Thoracic aorta (tissue), 2 donors: ENCODE measurements at regions not wholly inside any gene's neighbourhood (a gene's known extent, or its start where the extent isn't known, plus 50 kb on each side); places are given as distances from the start of the nearest gene placed in this dataset.

Experiments used
- ATAC-seq: fragments of 150-250 bp; one replicate; pipeline ENCODE4 v1.8.0; 2017; ENCODE audit warnings: low read depth; ENCODE audit not compliant: insufficient number of reproducible peaks, low FRiP score
- DNase-seq: peaks from one replicate; pipeline ENCODE4 v3.0.0-alpha.2; 2020; ENCODE audit warnings: low spot score
- H3K27ac ChIP-seq, 2 donors: fragments of 200-600 bp; sonication (generic); 1 replicate in 1 of 2; 2 replicates in 1 of 2; pipeline ENCODE4 v1.5.1; 2016; ENCODE audit warnings: mild to moderate bottlenecking in 2 of 2, moderate library complexity in 2 of 2
- H3K27me3 ChIP-seq: fragments of 200-600 bp; sonication (generic); replicated peaks from 2 replicates; pipeline ENCODE4 v1.6.0; 2016; ENCODE audit warnings: mild to moderate bottlenecking; ENCODE audit not compliant: insufficient read depth
- H3K36me3 ChIP-seq: fragments of 200-600 bp; sonication (generic); one replicate; pipeline ENCODE4 v1.5.1; 2016
- H3K4me1 ChIP-seq, 2 donors: fragments of 200-600 bp; sonication (generic); 1 replicate in 1 of 2; 2 replicates in 1 of 2; pipeline versions ENCODE4 v1.5.1 to v1.6.0; 2016; ENCODE audit warnings: low read depth in 2 of 2, mild to moderate bottlenecking in 1 of 2; ENCODE audit not compliant: control insufficient read depth in 1 of 2
- H3K4me3 ChIP-seq: fragments of 200-600 bp; sonication (generic); 2 replicates; pipeline ENCODE4 v1.5.1; 2016; ENCODE audit warnings: mild to moderate bottlenecking
- H3K9me3 ChIP-seq: fragments of 200-600 bp; sonication (generic); 2 replicates; pipeline ENCODE4 v1.5.1; 2016
- TF ChIP-seq, protein P1 (sequence below): fragments of 200-600 bp; sonication (generic); IDR thresholded peaks from one replicate; pipeline ENCODE4 v1.5.1; 2019; ENCODE audit warnings: antibody characterized with exemption

DNA sequence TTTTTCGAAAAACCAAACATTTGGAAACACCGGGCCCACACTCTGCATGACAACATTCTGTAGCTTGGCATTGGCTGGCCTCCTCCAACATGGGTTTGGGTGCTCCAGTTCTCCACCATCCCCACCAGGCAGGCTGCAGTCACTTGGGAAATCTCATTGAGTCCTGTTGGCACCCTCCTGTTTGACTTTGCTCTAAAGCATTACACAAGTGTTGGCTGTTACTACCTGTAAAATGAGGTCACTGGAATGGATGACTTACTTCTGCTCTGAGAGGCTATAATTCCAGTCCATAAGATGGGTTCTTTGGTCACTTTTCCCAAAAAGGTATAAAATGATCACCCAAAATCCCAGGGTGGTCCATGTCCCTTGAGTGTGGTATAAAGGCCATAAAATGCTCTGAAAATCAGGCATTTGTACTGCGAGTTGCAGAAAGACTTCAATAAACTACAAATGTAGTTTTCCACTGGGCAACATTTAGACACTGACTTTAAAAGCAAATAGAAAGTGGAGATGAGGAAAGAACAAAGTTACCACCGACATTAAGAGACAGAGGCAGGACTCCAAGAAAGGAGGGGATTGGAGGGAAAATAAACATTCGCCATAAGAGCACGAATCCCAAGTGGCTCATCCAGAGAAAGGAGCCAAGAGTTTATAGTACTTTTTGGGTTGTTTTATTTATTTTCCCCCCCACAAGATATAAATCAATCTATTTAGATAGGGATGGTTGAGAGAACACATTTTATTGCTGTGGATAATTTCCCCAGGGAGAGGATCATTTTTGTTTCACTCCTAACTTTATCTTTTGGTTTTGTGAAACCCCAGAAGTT is 295.1 kb downstream of the TLE1 start:
- Histone ChIP-seq H3K9me3 (no peaks in the 10 kb centered on the region), H3K36me3 (no peaks in the 10 kb centered on the region), H3K27me3 (no peaks in the 10 kb centered on the region), H3K4me3 (no peak overlapping the region), H3K4me1 (peaks cover 0 to 22% of the 10 kb centered on the region in 2 donors), H3K27ac (no peak overlapping the region)
- TF ChIP-seq, protein P1, sequence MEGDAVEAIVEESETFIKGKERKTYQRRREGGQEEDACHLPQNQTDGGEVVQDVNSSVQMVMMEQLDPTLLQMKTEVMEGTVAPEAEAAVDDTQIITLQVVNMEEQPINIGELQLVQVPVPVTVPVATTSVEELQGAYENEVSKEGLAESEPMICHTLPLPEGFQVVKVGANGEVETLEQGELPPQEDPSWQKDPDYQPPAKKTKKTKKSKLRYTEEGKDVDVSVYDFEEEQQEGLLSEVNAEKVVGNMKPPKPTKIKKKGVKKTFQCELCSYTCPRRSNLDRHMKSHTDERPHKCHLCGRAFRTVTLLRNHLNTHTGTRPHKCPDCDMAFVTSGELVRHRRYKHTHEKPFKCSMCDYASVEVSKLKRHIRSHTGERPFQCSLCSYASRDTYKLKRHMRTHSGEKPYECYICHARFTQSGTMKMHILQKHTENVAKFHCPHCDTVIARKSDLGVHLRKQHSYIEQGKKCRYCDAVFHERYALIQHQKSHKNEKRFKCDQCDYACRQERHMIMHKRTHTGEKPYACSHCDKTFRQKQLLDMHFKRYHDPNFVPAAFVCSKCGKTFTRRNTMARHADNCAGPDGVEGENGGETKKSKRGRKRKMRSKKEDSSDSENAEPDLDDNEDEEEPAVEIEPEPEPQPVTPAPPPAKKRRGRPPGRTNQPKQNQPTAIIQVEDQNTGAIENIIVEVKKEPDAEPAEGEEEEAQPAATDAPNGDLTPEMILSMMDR = no peak
- no peak for DNase-seq
- ATAC-seq = no peak

DNA sequence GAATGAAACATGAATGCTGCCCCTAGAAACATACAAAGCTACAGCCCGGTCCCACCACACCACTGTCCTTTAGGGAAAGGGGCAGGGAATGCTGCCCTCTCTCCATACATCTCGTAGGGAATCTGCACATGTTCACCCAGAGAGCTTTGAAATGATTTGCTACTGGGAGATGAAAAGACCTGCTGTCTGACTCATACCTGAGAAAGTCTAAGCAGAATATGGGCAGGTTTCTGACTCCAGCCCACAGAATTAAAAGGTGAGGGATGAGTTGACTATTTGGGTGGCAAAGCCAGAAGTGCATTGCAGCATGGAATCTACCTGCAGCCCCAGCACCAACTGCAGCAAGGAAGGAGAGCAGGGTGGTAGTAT is 297.9 kb downstream of the TLE1 start:
- Histone ChIP-seq H3K27ac (no peak overlapping the region), H3K27me3 (no peaks in the 10 kb centered on the region), H3K4me3 (no peak overlapping the region), H3K36me3 (no peaks in the 10 kb centered on the region), H3K4me1 (peaks cover 0 to 24% of the 10 kb centered on the region in 2 donors), H3K9me3 (no peaks in the 10 kb centered on the region)
- TF ChIP-seq, protein P1 = no peak
- ATAC-seq (no peak), DNase-seq (no peak)

DNA sequence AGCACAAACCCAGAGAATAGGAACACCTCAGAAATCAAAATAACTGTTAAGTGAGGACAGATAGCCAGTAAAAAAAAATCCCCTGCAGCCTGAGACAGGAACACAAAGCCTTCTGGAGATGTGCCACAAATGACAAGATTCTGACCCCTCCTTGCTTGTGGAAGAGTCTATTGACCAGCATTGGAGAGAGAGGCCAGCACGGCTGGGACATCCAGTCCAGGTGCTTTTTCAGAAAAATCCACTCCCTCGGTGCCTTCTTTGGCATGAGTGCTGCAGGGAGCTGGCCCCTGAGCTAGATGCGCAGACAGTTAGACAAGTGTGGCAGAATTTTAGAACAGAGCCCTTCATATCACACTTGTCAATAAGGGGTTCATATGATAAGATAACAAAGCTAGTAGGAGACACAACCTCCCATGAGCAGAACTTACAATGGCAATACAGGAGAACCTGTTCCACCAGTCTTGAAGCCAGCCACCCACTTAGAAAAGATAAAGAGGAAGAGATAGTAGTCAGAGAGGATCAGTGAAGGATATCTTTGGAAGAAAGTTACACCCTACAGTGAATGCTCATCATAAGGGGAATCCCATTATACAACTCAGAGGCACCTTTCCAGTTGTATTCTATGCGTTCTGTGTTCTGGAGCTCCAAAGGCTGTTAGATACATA is 298.4 kb downstream of the TLE1 start:
- Histone ChIP-seq H3K27me3 (no peaks in the 10 kb centered on the region), H3K27ac (no peak overlapping the region), H3K36me3 (no peaks in the 10 kb centered on the region), H3K4me3 (no peak overlapping the region), H3K4me1 (peaks cover 0 to 24% of the 10 kb centered on the region in 2 donors), H3K9me3 (no peaks in the 10 kb centered on the region)
- ATAC-seq (no peak), DNase-seq (no peak)
- TF ChIP-seq, protein P1 = no peak

DNA sequence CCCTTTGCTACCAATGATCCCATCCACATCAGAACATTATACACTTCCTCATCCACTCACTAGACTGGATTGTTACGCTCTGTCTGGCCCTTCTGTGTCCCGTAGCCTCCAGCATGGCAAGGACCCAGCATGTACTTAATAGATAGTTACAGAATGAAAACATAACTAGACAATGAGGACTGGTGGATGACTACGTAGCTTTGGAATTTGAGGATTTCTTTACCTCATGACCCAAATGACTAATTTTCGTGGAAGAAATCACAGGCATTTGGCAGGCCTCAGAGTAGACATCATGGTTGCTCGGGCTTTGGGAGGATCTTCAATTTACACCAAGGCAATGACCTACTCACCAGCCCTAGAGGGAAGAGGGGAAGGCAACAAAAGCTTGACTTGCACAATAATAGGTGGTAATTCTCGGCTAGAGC is 299.8 kb downstream of the TLE1 start:
- Histone ChIP-seq H3K36me3 (no peaks in the 10 kb centered on the region), H3K4me1 (peaks cover 0 to 20% of the 10 kb centered on the region in 2 donors), H3K27me3 (no peaks in the 10 kb centered on the region), H3K27ac (no peak overlapping the region), H3K4me3 (no peak overlapping the region), H3K9me3 (no peaks in the 10 kb centered on the region)
- TF ChIP-seq, protein P1 = no peak
- ATAC-seq (peak; percentile 39), DNase-seq (peak; percentile 8)

DNA sequence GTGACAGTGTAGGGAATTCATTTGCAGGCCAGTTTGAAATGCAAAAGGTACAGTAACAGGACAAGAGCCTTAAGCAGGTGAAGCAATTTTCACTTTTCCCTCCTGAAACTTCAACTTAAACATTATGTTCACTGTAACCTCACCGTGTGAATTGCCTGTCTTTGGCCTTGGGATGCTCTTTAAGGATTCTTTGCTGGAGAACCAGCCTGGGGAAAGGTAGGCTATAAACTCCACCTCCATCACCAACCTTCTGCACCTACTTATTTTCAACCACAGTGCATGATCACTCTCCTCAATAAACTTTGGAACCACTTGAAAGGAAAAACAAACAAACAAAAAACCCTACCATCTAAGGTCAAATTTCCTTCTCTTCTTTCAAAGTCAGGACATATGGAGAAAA is 300.5 kb downstream of the TLE1 start:
- no peaks in the 10 kb centered on the region for H3K27me3 ChIP-seq
- DNase-seq (no peak), ATAC-seq (no peak)
- no peaks in the 10 kb centered on the region for H3K36me3 ChIP-seq
- no peak overlapping the region for H3K27ac ChIP-seq
- peaks cover 0 to 13% of the 10 kb centered on the region in 2 donors for H3K4me1 ChIP-seq
- H3K4me3 ChIP-seq = no peak overlapping the region
- TF ChIP-seq, protein P1 = no peak
- H3K9me3 ChIP-seq = no peaks in the 10 kb centered on the region
